GM21447 (cell line): ENCODE measurements at regions not wholly inside any gene's neighbourhood (a gene's known extent, or its start where the extent isn't known, plus 50 kb on each side); places are given as distances from the start of the nearest gene placed in this dataset.
A peak's percentile ranks its signal among the peaks of the same experiment; 100 is the strongest.

Experiments used
- ATAC-seq: cut with Tn5 transposase; IDR thresholded peaks from one replicate; pipeline ENCODE4 v1.9.1; 2021; ENCODE audit not compliant: unreplicated experiment

DNA sequence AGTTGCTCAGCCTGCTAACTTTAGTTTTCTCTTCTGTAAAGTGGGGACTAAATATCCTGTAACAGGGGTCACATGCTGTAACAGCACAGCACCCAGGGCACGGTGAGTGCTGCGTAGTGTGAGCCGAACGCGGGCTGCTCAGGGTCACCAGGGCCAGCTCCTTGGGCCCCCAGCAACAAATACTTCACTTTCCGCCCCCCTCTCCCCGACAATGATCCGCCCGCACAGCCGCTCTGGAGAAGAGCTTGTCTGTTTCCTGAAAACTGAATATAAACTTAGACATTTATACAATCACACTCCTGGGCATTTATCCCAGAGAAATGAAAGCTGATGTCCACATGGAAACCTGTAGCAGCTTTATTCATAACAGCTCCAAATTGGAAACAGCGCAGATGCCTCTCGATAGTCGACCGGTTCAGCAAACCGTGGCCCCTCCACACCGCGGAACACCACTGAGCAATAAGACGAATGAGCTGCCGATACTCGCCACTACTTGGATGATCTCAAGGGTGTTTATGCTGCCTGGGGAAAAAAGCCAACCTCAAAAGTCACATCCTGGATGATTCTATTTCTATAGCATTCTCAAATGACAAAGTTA, 267.2 kb downstream of the PARN start:
- no peak for ATAC-seq

- ATAC-seq = no peak
Measured at GRCh38 chr16:14360326-14361037, 269.6 kb downstream of the PARN start.

DNA sequence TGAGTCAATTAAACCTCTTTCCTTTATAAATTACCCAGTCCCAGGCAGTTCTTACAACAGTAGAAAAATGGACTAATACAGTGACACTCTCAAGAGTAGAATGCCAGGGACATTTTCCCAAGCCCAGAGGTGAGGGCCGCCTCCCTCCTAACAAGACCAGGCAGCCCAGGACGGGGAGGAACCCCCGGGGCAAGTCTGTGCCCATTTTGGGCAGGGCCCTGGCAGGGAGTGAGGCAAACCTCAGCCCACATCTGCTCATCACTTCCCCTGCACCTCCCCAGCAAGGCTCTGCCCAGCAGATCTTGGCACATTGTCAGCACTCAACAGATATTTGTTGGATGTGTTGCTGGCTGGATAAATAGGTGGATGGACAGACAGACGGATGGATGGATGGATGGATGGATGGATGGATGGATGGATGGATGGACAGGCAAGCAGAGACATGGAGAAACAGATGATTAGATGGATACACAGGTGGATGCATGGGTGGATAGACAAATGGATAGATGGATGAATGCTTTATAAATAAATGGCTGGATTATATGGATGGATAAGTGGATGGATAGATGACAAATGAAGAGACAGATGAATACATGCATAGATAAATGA, 271.3 kb downstream of the PARN start:
- ATAC-seq = no peak

- no peak for ATAC-seq
Measured at GRCh38 chr16:14357328-14357727, 272.7 kb downstream of the PARN start.

DNA sequence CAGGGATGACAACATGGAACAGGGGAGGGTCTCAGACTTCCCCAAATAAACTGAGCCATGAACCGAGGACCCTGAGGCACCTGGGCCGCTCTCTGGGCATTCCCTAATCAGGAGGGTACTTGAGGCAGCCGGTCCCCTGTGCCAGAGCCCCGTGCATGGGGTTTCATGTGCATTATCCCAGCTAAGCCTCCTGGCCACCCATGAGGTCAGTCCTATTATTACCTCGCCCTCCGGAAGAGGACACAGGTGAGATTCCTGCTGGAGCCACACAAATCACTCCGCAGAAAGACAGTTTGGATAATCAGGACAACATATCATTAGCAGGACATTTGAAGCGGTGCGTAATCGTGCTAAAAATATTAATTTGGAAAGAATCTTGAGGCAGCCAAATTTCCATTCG, 274.0 kb downstream of the PARN start:
- ATAC-seq = no peak

GRCh38 chr16:14354561-14355351, 275.3 kb downstream of the PARN start:
- ATAC-seq = peak; percentile 85

DNA sequence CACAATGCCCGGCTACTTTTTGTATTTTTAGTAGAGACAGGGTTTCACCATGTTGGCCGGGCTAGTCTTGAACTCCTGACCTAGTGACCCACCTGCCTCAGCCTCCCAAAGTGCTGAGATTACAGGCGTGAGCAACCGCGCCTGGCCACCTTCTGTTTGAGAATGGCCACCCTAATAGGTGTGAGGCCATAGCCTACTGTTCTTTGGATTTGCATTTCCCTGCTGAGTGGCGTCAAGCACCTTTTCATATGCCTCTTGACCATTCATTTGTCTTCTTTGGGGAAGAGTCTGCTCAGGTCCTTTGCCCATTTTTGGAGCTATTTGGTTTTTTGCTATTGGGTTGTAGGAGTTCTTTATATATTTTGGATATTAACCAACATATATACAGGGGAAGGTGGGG, 276.7 kb downstream of the PARN start:
- ATAC-seq = no peak

DNA sequence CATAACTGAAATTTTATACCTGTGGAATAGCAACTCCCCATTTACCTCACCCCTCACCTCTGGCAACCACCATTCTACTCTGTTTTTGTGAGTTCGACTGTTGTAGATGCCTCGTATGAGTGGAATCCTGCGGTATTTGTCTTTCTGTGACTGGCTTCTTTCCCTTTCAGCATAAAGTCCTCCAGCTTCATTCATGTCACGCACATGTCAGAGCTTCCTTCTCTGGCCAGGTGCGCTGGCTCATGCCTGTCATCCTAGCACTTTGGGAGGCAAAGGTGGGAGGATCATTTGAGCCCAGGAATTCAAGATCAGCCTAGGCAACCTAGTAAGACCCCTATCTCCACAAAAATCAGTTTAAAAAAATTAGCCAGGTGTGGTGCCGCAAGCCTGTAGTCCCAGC, 278.4 kb downstream of the PARN start:
- ATAC-seq = no peak

DNA sequence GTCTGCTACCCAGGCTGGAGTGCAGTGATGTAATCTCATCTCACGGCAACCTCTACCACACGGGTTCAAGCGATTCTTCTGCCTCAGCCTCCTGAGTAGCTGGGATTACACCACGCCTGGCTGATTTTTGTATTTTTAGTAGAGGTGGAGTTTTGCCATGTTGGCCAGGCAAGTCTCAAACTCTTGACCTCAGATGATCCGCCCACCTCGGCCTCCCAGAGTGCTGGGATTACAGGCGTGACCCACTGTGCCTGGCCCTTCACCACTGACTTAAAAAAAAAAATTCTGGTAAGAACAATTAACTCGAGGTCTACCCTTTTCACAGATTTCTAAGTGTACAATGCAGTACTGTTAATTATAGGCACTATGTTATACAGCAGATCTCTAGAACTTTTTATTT, 279.4 kb downstream of the PARN start:
- ATAC-seq = no peak

DNA sequence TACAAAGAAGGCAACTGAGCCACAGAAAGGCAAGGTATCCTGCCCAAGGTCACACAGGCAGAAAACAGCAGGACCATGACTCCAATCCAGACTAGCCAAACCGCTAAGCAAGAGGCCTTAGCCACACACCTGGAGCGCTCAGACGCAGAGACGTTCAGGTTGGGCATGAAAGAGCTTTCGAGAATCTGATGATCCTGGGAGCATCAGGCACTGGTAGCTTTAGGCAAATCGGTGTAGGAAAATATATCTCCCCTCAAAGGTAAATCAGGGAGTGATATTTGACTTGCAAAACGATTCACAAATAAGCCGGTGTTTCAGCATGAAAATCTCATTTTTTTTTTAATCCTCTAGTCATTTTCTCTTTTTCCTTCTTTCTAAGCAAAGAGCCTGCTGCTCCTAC, 279.0 kb downstream of the MRTFB start:
- no peak for ATAC-seq

GRCh38 chr16:14347706-14348105, 276.6 kb downstream of the MRTFB start:
- ATAC-seq = no peak

GRCh38 chr16:14346278-14347142, 275.4 kb downstream of the MRTFB start:
- ATAC-seq = no peak

GRCh38 chr16:14345512-14346115, 274.5 kb downstream of the MRTFB start:
- ATAC-seq = no peak

- no peak for ATAC-seq
Measured at GRCh38 chr16:14344945-14345344, 273.8 kb downstream of the MRTFB start.

DNA sequence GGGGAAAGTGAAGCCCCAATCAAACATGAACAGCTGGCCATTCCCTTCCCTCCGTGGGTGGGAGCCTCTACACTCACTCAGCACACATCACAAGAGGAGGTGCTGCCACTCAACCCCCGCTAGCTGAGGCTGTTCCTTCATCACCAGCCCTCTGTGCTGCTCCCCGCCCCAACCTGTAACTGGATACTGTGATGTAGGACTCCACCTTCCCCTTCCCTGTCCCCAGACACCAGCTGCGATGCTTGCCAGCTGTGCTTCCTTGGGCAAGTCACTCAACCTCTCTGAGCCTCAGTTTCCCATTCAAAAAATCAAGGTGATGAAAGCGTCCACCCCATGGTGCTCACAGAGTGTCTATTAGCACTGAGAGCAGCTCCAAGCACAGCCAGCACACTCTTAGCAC, 273.2 kb downstream of the MRTFB start:
- ATAC-seq = no peak

DNA sequence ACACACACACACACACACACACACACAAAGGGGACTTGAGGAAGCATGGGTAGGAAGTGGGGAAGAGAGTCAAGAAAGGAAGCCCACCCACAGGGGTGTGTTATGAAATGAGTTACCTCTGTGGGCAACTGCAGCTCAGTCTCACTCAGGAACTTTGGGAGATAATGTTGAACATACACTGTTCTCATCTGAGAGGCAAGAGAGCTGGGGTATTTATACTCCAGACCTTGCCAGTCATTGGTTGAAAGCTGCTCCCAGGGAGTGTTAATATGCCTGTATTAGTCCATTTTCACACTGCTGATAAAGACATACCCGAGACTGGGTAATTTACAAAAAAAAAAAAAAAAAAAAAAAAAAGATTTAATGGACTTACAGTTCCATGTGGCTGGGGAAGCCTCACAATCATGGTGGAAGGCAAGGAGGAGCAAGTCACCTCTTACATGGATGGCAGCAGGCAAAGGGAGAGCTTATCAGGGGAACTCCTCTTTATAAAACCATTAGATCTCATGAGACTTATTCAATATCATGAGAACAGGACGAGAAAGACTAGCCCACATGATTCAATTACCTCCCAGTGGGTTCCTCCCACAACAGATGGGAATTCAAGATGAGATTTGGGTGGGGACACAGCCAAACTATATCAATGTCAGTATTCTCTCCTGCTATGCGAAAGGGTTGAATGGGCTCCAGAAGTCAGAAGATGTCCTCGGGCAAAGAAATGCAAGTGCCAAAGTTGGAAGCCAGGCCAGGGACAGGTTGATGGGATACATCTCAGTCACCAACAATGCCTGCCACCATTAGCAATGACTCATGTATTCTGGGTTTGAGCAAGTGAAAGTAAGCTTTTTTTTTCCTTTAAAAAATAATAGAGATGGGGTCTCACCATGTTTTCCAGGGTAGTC, 270.5 kb downstream of the MRTFB start:
- ATAC-seq = no peak

GRCh38 chr16:14339694-14340093, 268.6 kb downstream of the MRTFB start:
- ATAC-seq = no peak

DNA sequence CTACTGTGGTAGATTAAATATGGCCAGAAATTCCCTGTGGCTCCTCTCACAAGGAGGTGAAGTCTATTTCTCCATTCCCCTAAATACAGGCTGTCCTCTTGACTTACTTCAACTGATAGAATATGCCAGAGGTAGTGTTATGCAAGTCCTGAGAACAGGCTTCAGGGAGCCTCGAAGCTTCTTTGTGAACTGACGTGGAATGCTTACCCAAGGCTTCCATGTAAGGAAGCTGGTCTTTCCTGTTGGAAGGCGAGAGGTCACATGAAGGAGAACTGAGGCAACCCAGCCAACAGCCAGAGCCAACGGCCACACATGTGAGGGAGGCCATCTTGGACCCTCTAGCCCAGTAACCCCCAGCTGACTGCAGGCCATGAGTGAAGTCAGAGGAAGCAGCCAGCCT, 267.9 kb downstream of the MRTFB start:
- ATAC-seq = no peak

DNA sequence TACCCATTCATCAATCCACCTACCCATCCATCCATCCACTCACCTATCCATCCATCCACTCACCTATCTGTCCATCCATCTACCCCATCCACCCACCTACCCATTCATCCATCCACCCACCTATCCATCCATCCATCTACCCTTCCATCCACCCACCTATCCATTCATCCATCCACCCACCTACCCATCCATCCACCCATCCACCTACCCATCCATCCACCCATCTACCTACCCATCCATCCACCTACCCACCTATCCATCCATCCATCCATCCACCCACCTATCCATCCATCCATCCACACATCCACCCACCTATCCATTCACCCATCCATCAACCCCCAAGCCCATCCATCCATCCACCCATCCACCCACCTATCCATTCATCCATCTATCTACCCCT, 267.1 kb downstream of the MRTFB start:
- no peak for ATAC-seq
